ENCODE measurements at regions not wholly inside any gene's neighbourhood (a gene's known extent, or its start where the extent isn't known, plus 50 kb on each side); places are given as distances from the start of the nearest gene placed in this dataset.

DNA sequence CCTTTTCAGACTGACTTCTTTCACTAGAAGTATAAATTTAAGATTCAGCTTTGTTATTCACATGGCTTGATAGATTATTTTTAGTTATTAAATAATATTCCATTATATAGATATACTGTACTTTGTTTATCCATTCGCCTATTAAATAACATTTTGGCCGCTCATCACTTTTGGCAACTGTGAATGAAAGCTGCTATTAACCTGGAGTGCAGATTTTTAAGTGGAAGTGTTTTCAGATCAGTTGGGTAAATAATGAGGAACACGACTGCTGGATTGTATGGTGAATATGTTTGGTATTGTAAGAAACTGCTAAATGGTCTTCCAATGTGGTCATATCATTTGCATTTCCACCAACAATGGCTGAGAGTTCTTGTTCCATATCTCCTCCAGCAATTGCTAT lies 97.6 kb upstream of the ZNF804B start (continued):
- TF ChIP-seq ZNF544 (tag by site-specific recombination; IDR thresholded peaks at IDR 0.05) (no peak), KLF16 (tag by site-specific recombination; IDR thresholded peaks at IDR 0.05) (no peak), ZNF501 (tag by site-specific recombination; IDR thresholded peaks at IDR 0.05) (no peak), GLI2 (tag by site-specific recombination; IDR thresholded peaks at IDR 0.05; ENCODE audit: borderline replicate concordance, low read depth) (no peak), ZNF324 (tag by site-specific recombination; IDR thresholded peaks at IDR 0.05) (no peak), ZNF529 (tag by site-specific recombination; IDR thresholded peaks at IDR 0.05; ENCODE audit: insufficient replicate concordance) (no peak), SCRT2 (tag by site-specific recombination; IDR thresholded peaks at IDR 0.05) (no peak), ZNF202 (tag by site-specific recombination; IDR thresholded peaks at IDR 0.05; ENCODE audit: borderline replicate concordance) (no peak), YY2 (tag by site-specific recombination; IDR thresholded peaks at IDR 0.05) (no peak)
- TF ChIP-seq, protein P1, sequence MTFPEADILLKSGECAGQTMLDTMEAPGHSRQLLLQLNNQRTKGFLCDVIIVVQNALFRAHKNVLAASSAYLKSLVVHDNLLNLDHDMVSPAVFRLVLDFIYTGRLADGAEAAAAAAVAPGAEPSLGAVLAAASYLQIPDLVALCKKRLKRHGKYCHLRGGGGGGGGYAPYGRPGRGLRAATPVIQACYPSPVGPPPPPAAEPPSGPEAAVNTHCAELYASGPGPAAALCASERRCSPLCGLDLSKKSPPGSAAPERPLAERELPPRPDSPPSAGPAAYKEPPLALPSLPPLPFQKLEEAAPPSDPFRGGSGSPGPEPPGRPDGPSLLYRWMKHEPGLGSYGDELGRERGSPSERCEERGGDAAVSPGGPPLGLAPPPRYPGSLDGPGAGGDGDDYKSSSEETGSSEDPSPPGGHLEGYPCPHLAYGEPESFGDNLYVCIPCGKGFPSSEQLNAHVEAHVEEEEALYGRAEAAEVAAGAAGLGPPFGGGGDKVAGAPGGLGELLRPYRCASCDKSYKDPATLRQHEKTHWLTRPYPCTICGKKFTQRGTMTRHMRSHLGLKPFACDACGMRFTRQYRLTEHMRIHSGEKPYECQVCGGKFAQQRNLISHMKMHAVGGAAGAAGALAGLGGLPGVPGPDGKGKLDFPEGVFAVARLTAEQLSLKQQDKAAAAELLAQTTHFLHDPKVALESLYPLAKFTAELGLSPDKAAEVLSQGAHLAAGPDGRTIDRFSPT (tag by site-specific recombination; IDR thresholded peaks at IDR 0.05): no peak

DNA sequence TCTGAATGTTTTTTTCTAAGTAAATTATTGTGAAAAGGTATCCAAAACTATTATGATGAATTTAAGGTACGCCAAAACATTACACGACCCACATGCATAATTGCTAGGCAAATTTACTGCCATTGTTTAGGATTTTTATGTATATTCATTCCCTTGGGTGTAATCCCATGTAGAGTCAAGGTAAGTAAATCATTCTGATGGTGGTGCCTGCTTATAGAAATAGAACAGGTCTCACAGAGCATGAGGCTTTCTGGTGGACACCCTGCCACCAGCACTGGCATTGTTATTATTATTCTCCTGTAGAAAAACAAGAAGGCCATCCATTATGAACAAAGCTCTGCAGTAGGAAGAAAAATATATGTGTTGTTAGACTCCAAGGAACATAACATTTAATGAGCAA lies 111.7 kb upstream of the ZNF804B start:
- TF ChIP-seq ZIC2 (tag by site-specific recombination; IDR thresholded peaks at IDR 0.05): no peak
- no peak for TF ChIP-seq ZNF571 (tag by site-specific recombination; IDR thresholded peaks at IDR 0.05)
- no peak for TF ChIP-seq SETDB1 (IDR thresholded peaks at IDR 0.05; ENCODE audit: insufficient read length, low read length)
- no peak for TF ChIP-seq ZBTB20 (tag by site-specific recombination; IDR thresholded peaks at IDR 0.05)
- TF ChIP-seq ZNF560 (tag by site-specific recombination; IDR thresholded peaks at IDR 0.05; ENCODE audit: borderline replicate concordance): no peak
- TF ChIP-seq ZNF404 (tag by site-specific recombination; IDR thresholded peaks at IDR 0.05): no peak
- TF ChIP-seq ZNF19 (tag by site-specific recombination; IDR thresholded peaks at IDR 0.05; ENCODE audit: low read depth): no peak
- no peak for TF ChIP-seq ZBTB7A (tag by site-specific recombination; IDR thresholded peaks at IDR 0.05; ENCODE audit: low read depth)
- TF ChIP-seq ZNF202 (tag by site-specific recombination; IDR thresholded peaks at IDR 0.05; ENCODE audit: borderline replicate concordance): no peak
- no peak for TF ChIP-seq REPIN1 (tag by site-specific recombination; IDR thresholded peaks at IDR 0.05; ENCODE audit: low read depth)
- TF ChIP-seq ZNF211 (tag by site-specific recombination; IDR thresholded peaks at IDR 0.05; ENCODE audit: low read depth): no peak
- TF ChIP-seq, protein P2, sequence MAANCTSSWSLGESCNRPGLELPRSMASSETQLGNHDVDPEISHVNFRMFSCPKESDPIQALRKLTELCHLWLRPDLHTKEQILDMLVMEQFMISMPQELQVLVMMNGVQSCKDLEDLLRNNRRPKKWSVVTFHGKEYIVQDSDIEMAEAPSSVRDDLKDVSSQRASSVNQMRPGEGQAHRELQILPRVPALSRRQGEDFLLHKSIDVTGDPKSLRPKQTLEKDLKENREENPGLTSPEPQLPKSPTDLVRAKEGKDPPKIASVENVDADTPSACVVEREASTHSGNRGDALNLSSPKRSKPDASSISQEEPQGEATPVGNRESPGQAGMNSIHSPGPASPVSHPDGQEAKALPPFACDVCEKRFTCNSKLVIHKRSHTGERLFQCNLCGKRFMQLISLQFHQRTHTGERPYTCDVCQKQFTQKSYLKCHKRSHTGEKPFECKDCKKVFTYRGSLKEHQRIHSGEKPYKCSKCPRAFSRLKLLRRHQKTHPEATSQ (tag by site-specific recombination; IDR thresholded peaks at IDR 0.05): no peak
- TF ChIP-seq KLF1 (tag by site-specific recombination; IDR thresholded peaks at IDR 0.05): no peak
- TF ChIP-seq, protein P3, sequence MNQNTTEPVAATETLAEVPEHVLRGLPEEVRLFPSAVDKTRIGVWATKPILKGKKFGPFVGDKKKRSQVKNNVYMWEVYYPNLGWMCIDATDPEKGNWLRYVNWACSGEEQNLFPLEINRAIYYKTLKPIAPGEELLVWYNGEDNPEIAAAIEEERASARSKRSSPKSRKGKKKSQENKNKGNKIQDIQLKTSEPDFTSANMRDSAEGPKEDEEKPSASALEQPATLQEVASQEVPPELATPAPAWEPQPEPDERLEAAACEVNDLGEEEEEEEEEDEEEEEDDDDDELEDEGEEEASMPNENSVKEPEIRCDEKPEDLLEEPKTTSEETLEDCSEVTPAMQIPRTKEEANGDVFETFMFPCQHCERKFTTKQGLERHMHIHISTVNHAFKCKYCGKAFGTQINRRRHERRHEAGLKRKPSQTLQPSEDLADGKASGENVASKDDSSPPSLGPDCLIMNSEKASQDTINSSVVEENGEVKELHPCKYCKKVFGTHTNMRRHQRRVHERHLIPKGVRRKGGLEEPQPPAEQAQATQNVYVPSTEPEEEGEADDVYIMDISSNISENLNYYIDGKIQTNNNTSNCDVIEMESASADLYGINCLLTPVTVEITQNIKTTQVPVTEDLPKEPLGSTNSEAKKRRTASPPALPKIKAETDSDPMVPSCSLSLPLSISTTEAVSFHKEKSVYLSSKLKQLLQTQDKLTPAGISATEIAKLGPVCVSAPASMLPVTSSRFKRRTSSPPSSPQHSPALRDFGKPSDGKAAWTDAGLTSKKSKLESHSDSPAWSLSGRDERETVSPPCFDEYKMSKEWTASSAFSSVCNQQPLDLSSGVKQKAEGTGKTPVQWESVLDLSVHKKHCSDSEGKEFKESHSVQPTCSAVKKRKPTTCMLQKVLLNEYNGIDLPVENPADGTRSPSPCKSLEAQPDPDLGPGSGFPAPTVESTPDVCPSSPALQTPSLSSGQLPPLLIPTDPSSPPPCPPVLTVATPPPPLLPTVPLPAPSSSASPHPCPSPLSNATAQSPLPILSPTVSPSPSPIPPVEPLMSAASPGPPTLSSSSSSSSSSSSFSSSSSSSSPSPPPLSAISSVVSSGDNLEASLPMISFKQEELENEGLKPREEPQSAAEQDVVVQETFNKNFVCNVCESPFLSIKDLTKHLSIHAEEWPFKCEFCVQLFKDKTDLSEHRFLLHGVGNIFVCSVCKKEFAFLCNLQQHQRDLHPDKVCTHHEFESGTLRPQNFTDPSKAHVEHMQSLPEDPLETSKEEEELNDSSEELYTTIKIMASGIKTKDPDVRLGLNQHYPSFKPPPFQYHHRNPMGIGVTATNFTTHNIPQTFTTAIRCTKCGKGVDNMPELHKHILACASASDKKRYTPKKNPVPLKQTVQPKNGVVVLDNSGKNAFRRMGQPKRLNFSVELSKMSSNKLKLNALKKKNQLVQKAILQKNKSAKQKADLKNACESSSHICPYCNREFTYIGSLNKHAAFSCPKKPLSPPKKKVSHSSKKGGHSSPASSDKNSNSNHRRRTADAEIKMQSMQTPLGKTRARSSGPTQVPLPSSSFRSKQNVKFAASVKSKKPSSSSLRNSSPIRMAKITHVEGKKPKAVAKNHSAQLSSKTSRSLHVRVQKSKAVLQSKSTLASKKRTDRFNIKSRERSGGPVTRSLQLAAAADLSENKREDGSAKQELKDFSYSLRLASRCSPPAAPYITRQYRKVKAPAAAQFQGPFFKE (tag by site-specific recombination; IDR thresholded peaks at IDR 0.05; ENCODE audit: borderline replicate concordance): no peak
- TF ChIP-seq ZSCAN23 (tag by site-specific recombination; IDR thresholded peaks at IDR 0.05): no peak
- TF ChIP-seq ZNF394 (tag by site-specific recombination; IDR thresholded peaks at IDR 0.05; ENCODE audit: borderline replicate concordance): no peak
- TF ChIP-seq ZNF610 (tag by site-specific recombination; IDR thresholded peaks at IDR 0.05; ENCODE audit: borderline replicate concordance): no peak
- no peak for TF ChIP-seq ZNF175 (tag by site-specific recombination; IDR thresholded peaks at IDR 0.05)
- TF ChIP-seq, protein P4, sequence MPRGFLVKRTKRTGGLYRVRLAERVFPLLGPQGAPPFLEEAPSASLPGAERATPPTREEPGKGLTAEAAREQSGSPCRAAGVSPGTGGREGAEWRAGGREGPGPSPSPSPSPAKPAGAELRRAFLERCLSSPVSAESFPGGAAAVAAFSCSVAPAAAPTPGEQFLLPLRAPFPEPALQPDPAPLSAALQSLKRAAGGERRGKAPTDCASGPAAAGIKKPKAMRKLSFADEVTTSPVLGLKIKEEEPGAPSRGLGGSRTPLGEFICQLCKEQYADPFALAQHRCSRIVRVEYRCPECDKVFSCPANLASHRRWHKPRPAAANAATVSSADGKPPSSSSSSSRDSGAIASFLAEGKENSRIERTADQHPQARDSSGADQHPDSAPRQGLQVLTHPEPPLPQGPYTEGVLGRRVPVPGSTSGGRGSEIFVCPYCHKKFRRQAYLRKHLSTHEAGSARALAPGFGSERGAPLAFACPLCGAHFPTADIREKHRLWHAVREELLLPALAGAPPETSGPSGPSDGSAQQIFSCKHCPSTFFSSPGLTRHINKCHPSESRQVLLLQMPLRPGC (tag by site-specific recombination; IDR thresholded peaks at IDR 0.05): no peak
- no peak overlapping the region for H3K27ac ChIP-seq (ENCODE audit: extremely low read depth, low read depth, low read length)
- ChIA-PET CTCF (no interaction called here), POLR2A (no interaction called here)
- no peaks in the 10 kb centered on the region for H3K9me3 ChIP-seq (ENCODE audit: control insufficient read depth, insufficient read depth, low read depth, low read length)
- H3K4me3 ChIP-seq (ENCODE audit: low read depth, low read length): no peak overlapping the region
- H3K36me3 ChIP-seq (ENCODE audit: control insufficient read depth in 2 of 2, insufficient read depth in 1 of 2, low read length in 2 of 2): no peaks in the 10 kb centered on the region
- no peaks in the 10 kb centered on the region for H3K4me1 ChIP-seq (ENCODE audit: control insufficient read depth, insufficient read depth, low read length)
